M059J (cell line): ENCODE measurements at regions not wholly inside any gene's neighbourhood (a gene's known extent, or its start where the extent isn't known, plus 50 kb on each side); places are given as distances from the start of the nearest gene placed in this dataset.

Experiments
- DNase-seq: peaks from one replicate; pipeline ENCODE4 v3.0.0-alpha.2; 2012; ENCODE audit warnings: low read depth

GRCh38 chr5:107085572-107085971 is 585.2 kb downstream of the EFNA5 start:
- no peak for DNase-seq

- no peak for DNase-seq
These were observed 595.7 kb downstream of the EFNA5 start for GRCh38 chr5:107074996-107075395.

- DNase-seq = no peak
These were observed 597.8 kb downstream of the EFNA5 start for GRCh38 chr5:107072967-107073366.

GRCh38 chr5:107072440-107072839 is 598.3 kb downstream of the EFNA5 start:
- DNase-seq = peak; percentile 7

- DNase-seq = no peak
These were observed 602.0 kb downstream of the EFNA5 start for GRCh38 chr5:107068782-107069181.

- peak; percentile 1 for DNase-seq
These were observed 603.3 kb downstream of the EFNA5 start for GRCh38 chr5:107067395-107067794.

- DNase-seq = no peak
These were observed 607.2 kb downstream of the EFNA5 start for GRCh38 chr5:107063511-107063910.

- no peak for DNase-seq
These were observed 611.9 kb downstream of the EFNA5 start for GRCh38 chr5:107058803-107059202.

- DNase-seq = no peak
These were observed 612.5 kb downstream of the EFNA5 start for GRCh38 chr5:107058235-107058634.

GRCh38 chr5:107056278-107056677 is 614.5 kb downstream of the EFNA5 start:
- no peak for DNase-seq

- DNase-seq = no peak
These were observed 623.7 kb downstream of the EFNA5 start for GRCh38 chr5:107047048-107047447.

GRCh38 chr5:107043665-107044064 is 627.1 kb downstream of the EFNA5 start:
- DNase-seq = no peak

GRCh38 chr5:107040907-107041306 is 629.8 kb downstream of the EFNA5 start:
- no peak for DNase-seq

- DNase-seq = no peak
These were observed 638.1 kb downstream of the EFNA5 start for GRCh38 chr5:107032629-107033028.

- no peak for DNase-seq
These were observed 641.8 kb downstream of the EFNA5 start for GRCh38 chr5:107028938-107029337.

GRCh38 chr5:107025712-107026497 is 644.8 kb downstream of the EFNA5 start:
- DNase-seq = no peak

GRCh38 chr5:107023732-107024131 is 647.0 kb downstream of the EFNA5 start:
- DNase-seq = no peak

GRCh38 chr5:107021575-107021974 is 649.2 kb downstream of the EFNA5 start:
- no peak for DNase-seq

- no peak for DNase-seq
These were observed 650.1 kb downstream of the EFNA5 start for GRCh38 chr5:107020626-107021025.

GRCh38 chr5:107017616-107018015 is 653.1 kb downstream of the EFNA5 start:
- DNase-seq = no peak

- DNase-seq = no peak
These were observed 658.4 kb downstream of the EFNA5 start for GRCh38 chr5:107012371-107012770.

- DNase-seq = no peak
These were observed 659.1 kb downstream of the EFNA5 start for GRCh38 chr5:107011605-107012004.

GRCh38 chr5:107010060-107010459 is 660.7 kb downstream of the EFNA5 start:
- no peak for DNase-seq

GRCh38 chr5:107005653-107006052 is 665.1 kb downstream of the EFNA5 start:
- no peak for DNase-seq
